Ishikawa (cell line): ENCODE measurements at regions not wholly inside any gene's neighbourhood (a gene's known extent, or its start where the extent isn't known, plus 50 kb on each side); places are given as distances from the start of the nearest gene placed in this dataset.

Experiments used
- CEBPB ChIP-seq: IDR thresholded peaks from 2 replicates; pipeline ENCODE4 v1.6.1; 2012
- CREB1 ChIP-seq: IDR thresholded peaks from 2 replicates; pipeline ENCODE4 v1.6.1; 2012; ENCODE audit warnings: low read depth
- EGR1 ChIP-seq: IDR thresholded peaks from 2 replicates; pipeline ENCODE4 v1.6.1; 2012
- EP300 ChIP-seq: IDR thresholded peaks from 2 replicates; pipeline ENCODE4 v1.6.1; 2012; ENCODE audit warnings: borderline replicate concordance
- FOXM1 ChIP-seq: IDR thresholded peaks from 2 replicates; pipeline ENCODE4 v1.6.1; 2012; ENCODE audit warnings: low read depth, borderline replicate concordance
- NFIC ChIP-seq: IDR thresholded peaks from 2 replicates; pipeline ENCODE4 v1.6.1; 2012
- TAF1 ChIP-seq: IDR thresholded peaks from 2 replicates; pipeline ENCODE4 v1.6.1; 2012; ENCODE audit warnings: low read depth, mild to moderate bottlenecking
- TCF12 ChIP-seq: IDR thresholded peaks from 2 replicates; pipeline ENCODE4 v1.6.1; 2012; ENCODE audit warnings: low read depth
- TEAD4 ChIP-seq: IDR thresholded peaks from 2 replicates; pipeline ENCODE4 v1.6.1; 2012
- YY1 ChIP-seq: IDR thresholded peaks from 2 replicates; pipeline ENCODE4 v1.6.1; 2012; ENCODE audit warnings: low read depth
- ZBTB7A ChIP-seq: IDR thresholded peaks from 2 replicates; pipeline ENCODE4 v1.6.1; 2012; ENCODE audit warnings: low read depth
- TF ChIP-seq, protein P1 (sequence below): IDR thresholded peaks from 2 replicates; pipeline ENCODE4 v1.6.1; 2012; ENCODE audit warnings: low read depth, mild to moderate bottlenecking
- TF ChIP-seq, protein P2 (sequence below): IDR thresholded peaks from 2 replicates; pipeline ENCODE4 v1.6.1; 2012
- TF ChIP-seq, protein P3 (sequence below): IDR thresholded peaks from 2 replicates; pipeline ENCODE4 v1.6.1; 2012

DNA sequence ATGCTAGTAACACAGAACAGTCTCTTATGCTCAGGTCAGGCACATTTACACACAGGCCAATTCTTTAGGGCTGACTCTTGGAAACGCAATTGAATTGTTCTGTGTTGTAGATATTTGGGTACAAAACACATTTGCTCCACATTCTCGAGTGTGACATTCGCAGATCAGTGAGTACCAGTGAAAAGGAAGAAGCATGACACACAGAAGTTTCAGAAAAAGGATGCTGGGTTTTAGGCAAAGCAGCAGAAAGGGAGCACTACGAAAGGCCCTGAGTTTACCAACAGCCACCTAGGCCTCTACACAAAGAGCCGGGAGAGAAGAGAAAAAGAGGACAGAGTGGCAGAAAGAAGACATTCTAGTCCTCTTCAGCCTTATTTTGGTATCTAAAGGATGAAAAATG is 254.4 kb upstream of the BTG1 start:
- TF ChIP-seq, protein P1, sequence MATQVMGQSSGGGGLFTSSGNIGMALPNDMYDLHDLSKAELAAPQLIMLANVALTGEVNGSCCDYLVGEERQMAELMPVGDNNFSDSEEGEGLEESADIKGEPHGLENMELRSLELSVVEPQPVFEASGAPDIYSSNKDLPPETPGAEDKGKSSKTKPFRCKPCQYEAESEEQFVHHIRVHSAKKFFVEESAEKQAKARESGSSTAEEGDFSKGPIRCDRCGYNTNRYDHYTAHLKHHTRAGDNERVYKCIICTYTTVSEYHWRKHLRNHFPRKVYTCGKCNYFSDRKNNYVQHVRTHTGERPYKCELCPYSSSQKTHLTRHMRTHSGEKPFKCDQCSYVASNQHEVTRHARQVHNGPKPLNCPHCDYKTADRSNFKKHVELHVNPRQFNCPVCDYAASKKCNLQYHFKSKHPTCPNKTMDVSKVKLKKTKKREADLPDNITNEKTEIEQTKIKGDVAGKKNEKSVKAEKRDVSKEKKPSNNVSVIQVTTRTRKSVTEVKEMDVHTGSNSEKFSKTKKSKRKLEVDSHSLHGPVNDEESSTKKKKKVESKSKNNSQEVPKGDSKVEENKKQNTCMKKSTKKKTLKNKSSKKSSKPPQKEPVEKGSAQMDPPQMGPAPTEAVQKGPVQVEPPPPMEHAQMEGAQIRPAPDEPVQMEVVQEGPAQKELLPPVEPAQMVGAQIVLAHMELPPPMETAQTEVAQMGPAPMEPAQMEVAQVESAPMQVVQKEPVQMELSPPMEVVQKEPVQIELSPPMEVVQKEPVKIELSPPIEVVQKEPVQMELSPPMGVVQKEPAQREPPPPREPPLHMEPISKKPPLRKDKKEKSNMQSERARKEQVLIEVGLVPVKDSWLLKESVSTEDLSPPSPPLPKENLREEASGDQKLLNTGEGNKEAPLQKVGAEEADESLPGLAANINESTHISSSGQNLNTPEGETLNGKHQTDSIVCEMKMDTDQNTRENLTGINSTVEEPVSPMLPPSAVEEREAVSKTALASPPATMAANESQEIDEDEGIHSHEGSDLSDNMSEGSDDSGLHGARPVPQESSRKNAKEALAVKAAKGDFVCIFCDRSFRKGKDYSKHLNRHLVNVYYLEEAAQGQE, result no peak
- TF ChIP-seq, protein P2, sequence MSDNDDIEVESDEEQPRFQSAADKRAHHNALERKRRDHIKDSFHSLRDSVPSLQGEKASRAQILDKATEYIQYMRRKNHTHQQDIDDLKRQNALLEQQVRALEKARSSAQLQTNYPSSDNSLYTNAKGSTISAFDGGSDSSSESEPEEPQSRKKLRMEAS, result no peak
- TF ChIP-seq NFIC, result no peak
- TF ChIP-seq ZBTB7A, result no peak
- TF ChIP-seq EGR1, result no peak
- TF ChIP-seq, protein P3, sequence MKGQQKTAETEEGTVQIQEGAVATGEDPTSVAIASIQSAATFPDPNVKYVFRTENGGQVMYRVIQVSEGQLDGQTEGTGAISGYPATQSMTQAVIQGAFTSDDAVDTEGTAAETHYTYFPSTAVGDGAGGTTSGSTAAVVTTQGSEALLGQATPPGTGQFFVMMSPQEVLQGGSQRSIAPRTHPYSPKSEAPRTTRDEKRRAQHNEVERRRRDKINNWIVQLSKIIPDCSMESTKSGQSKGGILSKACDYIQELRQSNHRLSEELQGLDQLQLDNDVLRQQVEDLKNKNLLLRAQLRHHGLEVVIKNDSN, result no peak
- no peak for TF ChIP-seq FOXM1
- TF ChIP-seq CEBPB, result no peak
- TF ChIP-seq TCF12, result no peak
- TF ChIP-seq EP300, result no peak
- TF ChIP-seq TAF1, result no peak

DNA sequence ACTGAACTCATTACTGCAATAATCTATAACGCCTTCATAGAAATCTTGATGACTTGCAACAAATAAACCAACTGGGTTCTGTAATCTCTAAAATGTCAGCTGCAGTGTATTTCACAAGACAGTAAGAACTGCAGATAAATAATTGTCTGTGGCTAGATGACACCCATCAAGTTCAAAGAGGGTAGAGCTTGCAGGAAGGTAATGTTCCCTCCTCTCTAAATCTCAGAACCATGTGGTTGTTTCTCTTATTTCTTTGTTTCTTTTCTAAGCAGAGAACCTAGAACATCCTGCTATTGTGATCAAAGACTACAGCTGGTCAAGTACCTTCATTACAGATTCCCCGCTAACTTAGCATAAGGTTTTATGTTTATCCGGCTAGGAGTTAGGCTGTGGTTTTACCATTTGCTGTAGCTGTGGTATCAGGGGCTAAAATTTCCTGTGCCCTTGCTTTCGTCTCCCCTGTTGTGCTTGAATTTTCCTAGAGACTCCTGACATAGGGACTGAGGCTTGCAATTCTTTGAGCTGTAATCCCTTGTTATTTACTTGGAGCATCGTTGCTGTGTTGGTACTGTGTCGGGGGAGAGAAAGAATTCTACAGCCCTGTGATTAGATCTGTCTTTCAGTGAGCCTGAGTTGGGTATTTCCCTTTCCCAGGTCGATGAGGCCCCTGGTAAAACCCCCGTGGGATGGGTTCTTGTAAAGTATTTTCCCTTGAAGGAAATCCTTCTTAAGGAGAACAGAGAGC is 253.1 kb upstream of the BTG1 start:
- TF ChIP-seq, protein P2, result no peak
- TF ChIP-seq YY1, result no peak
- no peak for TF ChIP-seq TEAD4
- TF ChIP-seq EGR1, result no peak
- TF ChIP-seq TCF12, result no peak
- TF ChIP-seq EP300, result no peak
- no peak for TF ChIP-seq ZBTB7A
- TF ChIP-seq NFIC, result no peak
- TF ChIP-seq, protein P1, result no peak
- no peak for TF ChIP-seq CEBPB
- no peak for TF ChIP-seq CREB1
- TF ChIP-seq, protein P3, result no peak
- TF ChIP-seq FOXM1, result no peak

DNA sequence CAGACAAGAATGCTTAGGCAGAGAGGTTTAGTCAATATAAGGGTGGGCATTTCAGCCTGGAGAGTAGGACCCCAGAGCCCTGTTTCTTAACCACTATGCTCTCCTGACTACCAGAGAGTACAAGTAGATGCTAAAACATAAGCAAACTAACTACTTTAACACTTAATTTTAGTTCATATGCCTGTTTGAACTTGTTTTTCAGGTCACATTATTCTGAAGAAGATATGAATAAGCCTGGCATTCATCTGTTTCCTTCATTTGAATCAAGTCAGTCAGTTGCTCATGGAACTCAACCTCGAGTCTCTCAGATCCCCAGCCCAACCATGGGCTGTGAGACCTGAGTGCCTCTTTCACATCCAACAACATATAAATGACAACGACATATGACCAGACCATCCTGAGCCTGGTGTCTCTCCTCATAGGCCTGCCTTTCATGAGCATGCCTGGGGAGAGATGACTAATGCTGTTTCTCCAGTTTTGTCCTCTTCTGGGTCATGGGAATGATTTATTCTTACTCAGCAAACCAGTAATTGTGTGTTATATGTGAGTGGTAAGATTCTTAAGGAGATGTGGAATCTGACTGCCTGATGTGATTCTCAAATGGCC is 251.1 kb upstream of the BTG1 start:
- TF ChIP-seq, protein P3, result no peak
- TF ChIP-seq CEBPB (no peak), NFIC (no peak), ZBTB7A (no peak), EGR1 (no peak), EP300 (no peak), YY1 (no peak), TAF1 (no peak)
- TF ChIP-seq, protein P1, result no peak

DNA sequence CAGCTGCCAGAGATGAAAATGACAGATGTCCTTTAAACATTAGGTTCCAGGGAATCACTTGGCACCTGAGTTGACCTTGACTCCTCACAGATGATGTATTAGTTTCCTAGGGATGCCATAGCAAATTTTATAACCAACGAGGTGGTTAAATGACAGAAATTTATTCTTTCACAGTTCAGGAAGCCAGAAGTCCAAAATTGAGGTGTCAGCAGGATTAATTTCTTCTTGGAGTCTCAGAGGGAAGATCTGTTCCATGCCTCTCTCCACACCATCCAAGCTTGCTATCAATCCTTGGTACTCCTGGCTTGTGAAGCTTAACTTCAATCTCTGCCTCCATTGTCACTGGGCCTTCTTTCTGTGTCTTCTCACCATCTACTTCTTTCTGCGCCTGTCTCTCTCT is 249.7 kb upstream of the BTG1 start:
- TF ChIP-seq TAF1 (no peak), ZBTB7A (no peak)
